Stimulated activated CD4-positive, alpha-beta T cell treated with anti-CD3 and anti-CD28 coated beads, TNF-alpha, amount 100 ng/mL, for 48 hours (primary cell): ENCODE measurements at regions not wholly inside any gene's neighbourhood (a gene's known extent, or its start where the extent isn't known, plus 50 kb on each side); places are given as distances from the start of the nearest gene placed in this dataset.

ENCODE experiments used
- DNase-seq, 3 donors: peaks; one replicate each; pipeline ENCODE4 v3.0.0-alpha.2; 2020; ENCODE audit warnings: low read depth in 3 of 3

GRCh38 chr3:35483131-35483530, 156.2 kb upstream of the ARPP21 start:
- no peak for DNase-seq

- no peak for DNase-seq
These were observed 154.3 kb upstream of the ARPP21 start for GRCh38 chr3:35484929-35485530.

GRCh38 chr3:35486295-35486694, 153.0 kb upstream of the ARPP21 start:
- no peak for DNase-seq

GRCh38 chr3:35487376-35487775, 151.9 kb upstream of the ARPP21 start:
- no peak for DNase-seq

- no peak for DNase-seq
These were observed 150.8 kb upstream of the ARPP21 start for GRCh38 chr3:35488526-35488925.

GRCh38 chr3:35492841-35493240, 146.5 kb upstream of the ARPP21 start:
- DNase-seq = no peak

GRCh38 chr3:35498506-35499210, 140.7 kb upstream of the ARPP21 start:
- no peak for DNase-seq

- no peak for DNase-seq
These were observed 138.5 kb upstream of the ARPP21 start for GRCh38 chr3:35500641-35501350.

GRCh38 chr3:35502699-35503098, 136.6 kb upstream of the ARPP21 start:
- no peak for DNase-seq

GRCh38 chr3:35505181-35505580, 134.1 kb upstream of the ARPP21 start:
- no peak for DNase-seq

- DNase-seq = no peak
These were observed 133.6 kb upstream of the ARPP21 start for GRCh38 chr3:35505772-35506171.

GRCh38 chr3:35519936-35520335, 119.4 kb upstream of the ARPP21 start:
- DNase-seq = no peak

GRCh38 chr3:35521196-35521595, 118.1 kb upstream of the ARPP21 start:
- no peak for DNase-seq

GRCh38 chr3:35522450-35522849, 116.9 kb upstream of the ARPP21 start:
- no peak for DNase-seq

GRCh38 chr3:35523074-35523473, 116.3 kb upstream of the ARPP21 start:
- DNase-seq = no peak

- DNase-seq = no peak
These were observed 115.5 kb upstream of the ARPP21 start for GRCh38 chr3:35523838-35524237.

- DNase-seq = no peak
These were observed 114.5 kb upstream of the ARPP21 start for GRCh38 chr3:35524856-35525255.

- no peak for DNase-seq
These were observed 110.6 kb upstream of the ARPP21 start for GRCh38 chr3:35528728-35529127.

GRCh38 chr3:35529337-35529736, 110.0 kb upstream of the ARPP21 start:
- DNase-seq = no peak

- no peak for DNase-seq
These were observed 102.1 kb upstream of the ARPP21 start for GRCh38 chr3:35537265-35537664.

GRCh38 chr3:35544976-35545375, 94.3 kb upstream of the ARPP21 start:
- no peak for DNase-seq

- no peak for DNase-seq
These were observed 89.6 kb upstream of the ARPP21 start for GRCh38 chr3:35549690-35550089.

GRCh38 chr3:35562141-35562540, 77.2 kb upstream of the ARPP21 start:
- no peak for DNase-seq
